LNCaP clone FGC (cell line): ENCODE measurements at regions not wholly inside any gene's neighbourhood (a gene's known extent, or its start where the extent isn't known, plus 50 kb on each side); places are given as distances from the start of the nearest gene placed in this dataset.

Source experiments
- DNase-seq: peaks from one replicate; pipeline ENCODE4 v3.0.0-alpha.2; 2011; ENCODE audit warnings: low read depth
- H3K4me3 ChIP-seq: 2 replicates; pipeline ENCODE4 v1.5.1; 2011; ENCODE audit warnings: mild to moderate bottlenecking, low read depth, low read length, control low read depth
- CTCF ChIP-seq: IDR thresholded peaks from 2 replicates; pipeline ENCODE4 v1.5.1; 2012; ENCODE audit warnings: mild to moderate bottlenecking; ENCODE audit not compliant: control insufficient read depth, insufficient read depth; ENCODE audit errors: extremely low read depth

- H3K4me3 ChIP-seq, result no peak overlapping the region
- no peak for DNase-seq
- no peak for TF ChIP-seq CTCF
Observed at GRCh38 chr9:79395755-79396154, 176.0 kb upstream of the TLE4 start.

DNA sequence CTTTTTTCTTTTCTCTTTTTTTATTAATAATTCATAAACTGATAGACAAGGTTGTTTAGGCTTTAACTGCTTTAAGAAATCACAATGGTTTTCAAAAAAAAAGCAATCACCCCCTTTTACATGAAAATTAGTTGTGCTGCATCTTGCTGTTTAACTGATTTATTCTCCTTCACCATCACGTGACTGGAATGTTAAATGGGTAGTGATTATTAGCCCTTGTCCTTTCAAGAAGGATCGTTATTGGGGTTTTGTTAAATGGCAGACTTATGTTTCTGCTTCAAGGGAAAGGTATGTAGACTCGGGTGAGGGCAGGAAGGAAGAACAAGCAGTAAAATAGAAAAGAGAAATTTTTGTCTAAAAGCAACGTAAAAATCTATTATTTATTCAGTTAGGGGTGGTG lies 175.6 kb upstream of the TLE4 start:
- no peak for TF ChIP-seq CTCF
- DNase-seq, result no peak
- H3K4me3 ChIP-seq, result no peak overlapping the region

- no peak overlapping the region for H3K4me3 ChIP-seq
- no peak for DNase-seq
- TF ChIP-seq CTCF, result no peak
Observed at GRCh38 chr9:79403495-79403894, 168.3 kb upstream of the TLE4 start.

DNA sequence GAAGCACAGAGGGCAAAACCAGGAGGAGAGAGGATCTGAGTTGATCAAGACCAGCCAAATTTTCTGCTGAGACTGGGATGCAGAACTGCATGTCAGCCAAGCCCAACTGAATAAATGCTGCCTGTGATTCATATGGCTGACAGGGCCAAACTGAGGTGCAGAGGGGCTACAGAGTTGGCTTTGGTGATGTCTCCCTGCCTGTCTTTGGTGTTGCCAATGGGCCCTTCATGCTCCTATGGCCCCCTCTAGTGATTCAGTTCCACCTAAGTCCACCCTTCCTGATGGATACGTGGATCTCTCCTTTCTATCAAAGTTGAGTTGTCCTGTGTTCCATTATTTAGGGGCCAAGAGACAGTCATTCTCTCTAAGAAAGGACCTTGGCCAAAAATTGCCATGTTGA lies 163.6 kb upstream of the TLE4 start:
- H3K4me3 ChIP-seq, result no peak overlapping the region
- TF ChIP-seq CTCF, result no peak
- no peak for DNase-seq

DNA sequence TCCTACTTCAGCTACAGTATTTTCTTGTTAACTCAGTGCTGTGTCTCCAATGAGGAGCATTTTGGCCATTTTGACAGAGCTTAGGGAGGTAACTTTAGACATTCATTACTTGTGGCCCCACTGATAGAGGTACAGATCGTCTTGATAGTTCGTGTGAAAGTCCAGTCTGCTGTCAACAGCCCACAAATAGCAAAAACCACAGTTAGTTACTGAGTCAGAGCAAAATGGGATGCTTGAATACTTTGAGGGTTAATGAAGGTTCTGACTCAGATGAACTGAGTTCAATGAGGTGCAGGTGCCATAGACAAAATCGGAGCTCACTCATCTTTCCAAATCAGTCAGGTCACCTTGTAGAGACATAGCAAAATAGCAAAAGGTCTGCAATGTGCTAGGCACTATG lies 163.1 kb upstream of the TLE4 start:
- DNase-seq, result no peak

DNA sequence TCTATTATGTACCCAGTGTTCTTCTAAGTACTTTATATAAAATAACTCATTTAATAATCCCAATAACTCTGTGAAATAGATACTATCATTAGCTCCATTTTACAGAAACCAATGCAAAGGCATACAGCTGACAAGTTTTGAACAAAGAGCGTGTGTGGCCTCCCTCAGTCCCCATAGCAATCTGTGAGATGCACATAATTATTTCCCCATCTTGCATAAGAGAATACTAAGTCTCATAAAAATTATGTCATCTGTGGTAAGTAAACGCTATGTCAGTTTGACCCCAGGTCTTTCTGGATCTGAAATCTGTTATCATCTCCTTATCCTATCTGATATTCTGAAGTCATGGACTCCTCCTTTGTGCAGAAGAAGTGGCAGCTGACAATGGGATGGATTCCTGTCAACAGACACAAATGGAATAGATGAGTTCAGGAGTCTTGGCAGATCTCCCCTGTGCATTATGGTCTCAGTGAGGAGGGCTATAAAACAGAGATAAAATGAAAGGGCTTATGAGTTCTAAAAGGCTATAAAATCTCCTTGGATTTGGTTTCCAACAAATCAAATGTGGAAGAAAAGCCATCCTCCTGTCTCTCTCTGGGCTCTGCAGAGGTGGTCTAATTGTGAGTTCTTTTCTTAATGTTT lies 162.5 kb upstream of the TLE4 start:
- TF ChIP-seq CTCF, result no peak
- no peak for DNase-seq
- no peak overlapping the region for H3K4me3 ChIP-seq

More for the DNA sequence above, 163.1 kb upstream of the TLE4 start:
- no peak overlapping the region for H3K4me3 ChIP-seq
- TF ChIP-seq CTCF, result no peak

- no peak for TF ChIP-seq CTCF
- no peak for DNase-seq
- H3K4me3 ChIP-seq, result no peak overlapping the region
Observed at GRCh38 chr9:79425840-79426239, 145.9 kb upstream of the TLE4 start.
